Astrocyte of the cerebellum (primary cell): ENCODE measurements at regions not wholly inside any gene's neighbourhood (a gene's known extent, or its start where the extent isn't known, plus 50 kb on each side); places are given as distances from the start of the nearest gene placed in this dataset.
"Not testable (repeated sequence)": the region's sequence is repeated elsewhere in the genome, so short reads cannot be mapped to it uniquely, and the experiment has no call there.

Experiments
- DNase-seq: peaks from one replicate; pipeline ENCODE4 v3.0.0-alpha.2; 2011; ENCODE audit warnings: low read depth
- H3K4me3 ChIP-seq: 2 replicates; pipeline ENCODE4 v1.5.1; 2011; ENCODE audit warnings: mild to moderate bottlenecking, low read depth, low read length, moderate library complexity
- CTCF ChIP-seq: IDR thresholded peaks from 2 replicates; pipeline ENCODE4 v1.5.1; 2012; ENCODE audit warnings: low read length, low read depth, moderate library complexity, mild to moderate bottlenecking; ENCODE audit errors: missing control alignments
- in situ Hi-C: cut with HindIII; loops from 2 replicates; pipeline ENCODE4 v1.10.0; 2017; ENCODE audit warnings: low sequenced_read_pairs

GRCh38 chr2:132033365-132033764, 128.4 kb downstream of the ANKRD30BL start:
- in situ Hi-C loops: no loop called here
- H3K4me3 ChIP-seq: no peak overlapping the region
- DNase-seq: no peak
- TF ChIP-seq CTCF: no peak

GRCh38 chr2:132012046-132012445, 149.7 kb downstream of the ANKRD30BL start:
- in situ Hi-C loops, H3K4me3 ChIP-seq, DNase-seq: not testable (repeated sequence)

- no peak for TF ChIP-seq CTCF
- peak overlapping the region; percentile 48 for H3K4me3 ChIP-seq
- DNase-seq: no peak
- in situ Hi-C loops: no loop called here
These were observed 151.8 kb downstream of the ANKRD30BL start for GRCh38 chr2:132009874-132010521.

GRCh38 chr2:132009177-132009873, 152.4 kb downstream of the ANKRD30BL start:
- TF ChIP-seq CTCF: no peak
- DNase-seq: no peak
- in situ Hi-C loops: no loop called here
- peak overlapping the region; percentile 48 for H3K4me3 ChIP-seq

- in situ Hi-C loops, H3K4me3 ChIP-seq, DNase-seq: not testable (repeated sequence)
These were observed 171.0 kb downstream of the ANKRD30BL start for GRCh38 chr2:131990751-131991150.

GRCh38 chr2:131966671-131967070, 195.1 kb downstream of the ANKRD30BL start:
- DNase-seq, H3K4me3 ChIP-seq, in situ Hi-C loops: not testable (repeated sequence)

GRCh38 chr2:131966256-131966655, 195.5 kb downstream of the ANKRD30BL start:
- no peak for DNase-seq
- TF ChIP-seq CTCF: no peak
- in situ Hi-C loops: no loop called here
- no peak overlapping the region for H3K4me3 ChIP-seq

- DNase-seq, in situ Hi-C loops, H3K4me3 ChIP-seq: not testable (repeated sequence)
These were observed 203.6 kb downstream of the ANKRD30BL start for GRCh38 chr2:131958019-131958609.

- DNase-seq, in situ Hi-C loops, H3K4me3 ChIP-seq: not testable (repeated sequence)
These were observed 213.1 kb downstream of the ANKRD30BL start for GRCh38 chr2:131948641-131949040.

- in situ Hi-C loops, H3K4me3 ChIP-seq: not testable (repeated sequence)
- peak; percentile 31 for DNase-seq
These were observed 238.5 kb downstream of the ANKRD30BL start for GRCh38 chr2:131923287-131923686.

GRCh38 chr2:131922854-131923253, 238.9 kb downstream of the ANKRD30BL start:
- DNase-seq: peak; percentile 1

More at GRCh38 chr2:131922854-131923253, 238.9 kb downstream of the ANKRD30BL start:
- H3K4me3 ChIP-seq, in situ Hi-C loops: not testable (repeated sequence)
